GM23338 (cell line): ENCODE measurements at regions not wholly inside any gene's neighbourhood (a gene's known extent, or its start where the extent isn't known, plus 50 kb on each side); places are given as distances from the start of the nearest gene placed in this dataset.

Experiments
- CREB1 ChIP-seq: fragments of 250-450 bp; sonication (Bioruptor Pico); IDR thresholded peaks from 2 replicates; pipeline ENCODE4 v1.5.0; 2020; ENCODE audit warnings: low read depth, mild to moderate bottlenecking, moderate library complexity
- EZH2 ChIP-seq: fragments of 200-600 bp; sonication (generic); IDR thresholded peaks from one replicate; pipeline ENCODE4 v1.8.0; 2017; ENCODE audit warnings: antibody characterized with exemption, mild to moderate bottlenecking, low read depth; ENCODE audit not compliant: unreplicated experiment
- EZH2phosphoT487 ChIP-seq: fragments of 200-600 bp; sonication (generic); IDR thresholded peaks from one replicate; pipeline ENCODE4 v1.8.1; 2018; ENCODE audit warnings: antibody characterized with exemption; ENCODE audit not compliant: unreplicated experiment
- JUNB ChIP-seq: IDR thresholded peaks from one replicate; pipeline ENCODE4 v1.6.1; 2016; ENCODE audit warnings: antibody characterized with exemption; ENCODE audit not compliant: unreplicated experiment
- NANOG ChIP-seq: IDR thresholded peaks from 2 replicates; pipeline ENCODE4 v1.6.1; 2016; ENCODE audit warnings: antibody characterized with exemption, borderline replicate concordance
- POLR2AphosphoS5 ChIP-seq: IDR thresholded peaks from 2 replicates; pipeline ENCODE4 v1.6.1; 2016; ENCODE audit warnings: antibody characterized with exemption, low read depth
- STAT1 ChIP-seq: IDR thresholded peaks from one replicate; pipeline ENCODE4 v1.6.1; 2016; ENCODE audit warnings: antibody characterized with exemption; ENCODE audit not compliant: unreplicated experiment
- TF ChIP-seq, protein P1 (sequence below), 2 experiments: fragments of 200-600 bp in 1 of 2; sonication (generic) in 1 of 2; conservative IDR thresholded peaks; 2 replicates each; pipeline versions ENCODE4 v1.5.1 to v1.6.1; 2016 to 2017; ENCODE audit warnings: antibody characterized with exemption in 2 of 2, low read depth in 2 of 2, mild to moderate bottlenecking in 2 of 2, moderate library complexity in 1 of 2
- TF ChIP-seq, protein P2 (sequence below): IDR thresholded peaks from one replicate; pipeline ENCODE4 v1.6.1; 2018; ENCODE audit warnings: antibody characterized with exemption; ENCODE audit not compliant: unreplicated experiment
- TF ChIP-seq, protein P3 (sequence below): fragments of 250-450 bp; sonication (Bioruptor Pico); IDR thresholded peaks from 2 replicates; pipeline ENCODE4 v1.5.0; 2020; ENCODE audit warnings: mild to moderate bottlenecking, moderate library complexity

DNA sequence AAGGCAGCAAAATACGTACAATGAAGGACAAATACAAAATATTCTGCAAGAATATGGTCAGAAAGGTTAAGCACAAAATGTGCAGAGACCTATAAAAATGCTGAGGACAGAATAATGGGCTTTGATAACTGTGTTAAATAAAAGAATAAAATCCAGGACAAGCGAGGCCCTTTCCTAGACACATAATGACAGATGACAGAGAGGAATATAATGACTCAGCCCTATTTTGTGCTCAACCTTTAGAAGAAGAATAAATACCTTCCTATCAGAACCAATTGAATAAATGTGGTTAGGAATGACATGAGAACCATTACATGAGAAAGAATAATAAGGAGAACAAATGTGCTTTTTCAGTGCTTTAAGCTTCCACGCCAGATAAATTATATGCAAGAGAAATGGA lies 178.0 kb downstream of the TEX13C start:
- TF ChIP-seq STAT1 = no peak
- no peak for TF ChIP-seq EZH2
- TF ChIP-seq, protein P1, sequence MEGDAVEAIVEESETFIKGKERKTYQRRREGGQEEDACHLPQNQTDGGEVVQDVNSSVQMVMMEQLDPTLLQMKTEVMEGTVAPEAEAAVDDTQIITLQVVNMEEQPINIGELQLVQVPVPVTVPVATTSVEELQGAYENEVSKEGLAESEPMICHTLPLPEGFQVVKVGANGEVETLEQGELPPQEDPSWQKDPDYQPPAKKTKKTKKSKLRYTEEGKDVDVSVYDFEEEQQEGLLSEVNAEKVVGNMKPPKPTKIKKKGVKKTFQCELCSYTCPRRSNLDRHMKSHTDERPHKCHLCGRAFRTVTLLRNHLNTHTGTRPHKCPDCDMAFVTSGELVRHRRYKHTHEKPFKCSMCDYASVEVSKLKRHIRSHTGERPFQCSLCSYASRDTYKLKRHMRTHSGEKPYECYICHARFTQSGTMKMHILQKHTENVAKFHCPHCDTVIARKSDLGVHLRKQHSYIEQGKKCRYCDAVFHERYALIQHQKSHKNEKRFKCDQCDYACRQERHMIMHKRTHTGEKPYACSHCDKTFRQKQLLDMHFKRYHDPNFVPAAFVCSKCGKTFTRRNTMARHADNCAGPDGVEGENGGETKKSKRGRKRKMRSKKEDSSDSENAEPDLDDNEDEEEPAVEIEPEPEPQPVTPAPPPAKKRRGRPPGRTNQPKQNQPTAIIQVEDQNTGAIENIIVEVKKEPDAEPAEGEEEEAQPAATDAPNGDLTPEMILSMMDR (conservative IDR thresholded peaks at IDR 0.05; ENCODE audit: low read depth in 2 of 2) = no peak
- no peak for TF ChIP-seq EZH2phosphoT487
- TF ChIP-seq POLR2AphosphoS5 = no peak
- TF ChIP-seq, protein P2, sequence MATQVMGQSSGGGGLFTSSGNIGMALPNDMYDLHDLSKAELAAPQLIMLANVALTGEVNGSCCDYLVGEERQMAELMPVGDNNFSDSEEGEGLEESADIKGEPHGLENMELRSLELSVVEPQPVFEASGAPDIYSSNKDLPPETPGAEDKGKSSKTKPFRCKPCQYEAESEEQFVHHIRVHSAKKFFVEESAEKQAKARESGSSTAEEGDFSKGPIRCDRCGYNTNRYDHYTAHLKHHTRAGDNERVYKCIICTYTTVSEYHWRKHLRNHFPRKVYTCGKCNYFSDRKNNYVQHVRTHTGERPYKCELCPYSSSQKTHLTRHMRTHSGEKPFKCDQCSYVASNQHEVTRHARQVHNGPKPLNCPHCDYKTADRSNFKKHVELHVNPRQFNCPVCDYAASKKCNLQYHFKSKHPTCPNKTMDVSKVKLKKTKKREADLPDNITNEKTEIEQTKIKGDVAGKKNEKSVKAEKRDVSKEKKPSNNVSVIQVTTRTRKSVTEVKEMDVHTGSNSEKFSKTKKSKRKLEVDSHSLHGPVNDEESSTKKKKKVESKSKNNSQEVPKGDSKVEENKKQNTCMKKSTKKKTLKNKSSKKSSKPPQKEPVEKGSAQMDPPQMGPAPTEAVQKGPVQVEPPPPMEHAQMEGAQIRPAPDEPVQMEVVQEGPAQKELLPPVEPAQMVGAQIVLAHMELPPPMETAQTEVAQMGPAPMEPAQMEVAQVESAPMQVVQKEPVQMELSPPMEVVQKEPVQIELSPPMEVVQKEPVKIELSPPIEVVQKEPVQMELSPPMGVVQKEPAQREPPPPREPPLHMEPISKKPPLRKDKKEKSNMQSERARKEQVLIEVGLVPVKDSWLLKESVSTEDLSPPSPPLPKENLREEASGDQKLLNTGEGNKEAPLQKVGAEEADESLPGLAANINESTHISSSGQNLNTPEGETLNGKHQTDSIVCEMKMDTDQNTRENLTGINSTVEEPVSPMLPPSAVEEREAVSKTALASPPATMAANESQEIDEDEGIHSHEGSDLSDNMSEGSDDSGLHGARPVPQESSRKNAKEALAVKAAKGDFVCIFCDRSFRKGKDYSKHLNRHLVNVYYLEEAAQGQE = no peak
- no peak for TF ChIP-seq JUNB
- TF ChIP-seq, protein P3, sequence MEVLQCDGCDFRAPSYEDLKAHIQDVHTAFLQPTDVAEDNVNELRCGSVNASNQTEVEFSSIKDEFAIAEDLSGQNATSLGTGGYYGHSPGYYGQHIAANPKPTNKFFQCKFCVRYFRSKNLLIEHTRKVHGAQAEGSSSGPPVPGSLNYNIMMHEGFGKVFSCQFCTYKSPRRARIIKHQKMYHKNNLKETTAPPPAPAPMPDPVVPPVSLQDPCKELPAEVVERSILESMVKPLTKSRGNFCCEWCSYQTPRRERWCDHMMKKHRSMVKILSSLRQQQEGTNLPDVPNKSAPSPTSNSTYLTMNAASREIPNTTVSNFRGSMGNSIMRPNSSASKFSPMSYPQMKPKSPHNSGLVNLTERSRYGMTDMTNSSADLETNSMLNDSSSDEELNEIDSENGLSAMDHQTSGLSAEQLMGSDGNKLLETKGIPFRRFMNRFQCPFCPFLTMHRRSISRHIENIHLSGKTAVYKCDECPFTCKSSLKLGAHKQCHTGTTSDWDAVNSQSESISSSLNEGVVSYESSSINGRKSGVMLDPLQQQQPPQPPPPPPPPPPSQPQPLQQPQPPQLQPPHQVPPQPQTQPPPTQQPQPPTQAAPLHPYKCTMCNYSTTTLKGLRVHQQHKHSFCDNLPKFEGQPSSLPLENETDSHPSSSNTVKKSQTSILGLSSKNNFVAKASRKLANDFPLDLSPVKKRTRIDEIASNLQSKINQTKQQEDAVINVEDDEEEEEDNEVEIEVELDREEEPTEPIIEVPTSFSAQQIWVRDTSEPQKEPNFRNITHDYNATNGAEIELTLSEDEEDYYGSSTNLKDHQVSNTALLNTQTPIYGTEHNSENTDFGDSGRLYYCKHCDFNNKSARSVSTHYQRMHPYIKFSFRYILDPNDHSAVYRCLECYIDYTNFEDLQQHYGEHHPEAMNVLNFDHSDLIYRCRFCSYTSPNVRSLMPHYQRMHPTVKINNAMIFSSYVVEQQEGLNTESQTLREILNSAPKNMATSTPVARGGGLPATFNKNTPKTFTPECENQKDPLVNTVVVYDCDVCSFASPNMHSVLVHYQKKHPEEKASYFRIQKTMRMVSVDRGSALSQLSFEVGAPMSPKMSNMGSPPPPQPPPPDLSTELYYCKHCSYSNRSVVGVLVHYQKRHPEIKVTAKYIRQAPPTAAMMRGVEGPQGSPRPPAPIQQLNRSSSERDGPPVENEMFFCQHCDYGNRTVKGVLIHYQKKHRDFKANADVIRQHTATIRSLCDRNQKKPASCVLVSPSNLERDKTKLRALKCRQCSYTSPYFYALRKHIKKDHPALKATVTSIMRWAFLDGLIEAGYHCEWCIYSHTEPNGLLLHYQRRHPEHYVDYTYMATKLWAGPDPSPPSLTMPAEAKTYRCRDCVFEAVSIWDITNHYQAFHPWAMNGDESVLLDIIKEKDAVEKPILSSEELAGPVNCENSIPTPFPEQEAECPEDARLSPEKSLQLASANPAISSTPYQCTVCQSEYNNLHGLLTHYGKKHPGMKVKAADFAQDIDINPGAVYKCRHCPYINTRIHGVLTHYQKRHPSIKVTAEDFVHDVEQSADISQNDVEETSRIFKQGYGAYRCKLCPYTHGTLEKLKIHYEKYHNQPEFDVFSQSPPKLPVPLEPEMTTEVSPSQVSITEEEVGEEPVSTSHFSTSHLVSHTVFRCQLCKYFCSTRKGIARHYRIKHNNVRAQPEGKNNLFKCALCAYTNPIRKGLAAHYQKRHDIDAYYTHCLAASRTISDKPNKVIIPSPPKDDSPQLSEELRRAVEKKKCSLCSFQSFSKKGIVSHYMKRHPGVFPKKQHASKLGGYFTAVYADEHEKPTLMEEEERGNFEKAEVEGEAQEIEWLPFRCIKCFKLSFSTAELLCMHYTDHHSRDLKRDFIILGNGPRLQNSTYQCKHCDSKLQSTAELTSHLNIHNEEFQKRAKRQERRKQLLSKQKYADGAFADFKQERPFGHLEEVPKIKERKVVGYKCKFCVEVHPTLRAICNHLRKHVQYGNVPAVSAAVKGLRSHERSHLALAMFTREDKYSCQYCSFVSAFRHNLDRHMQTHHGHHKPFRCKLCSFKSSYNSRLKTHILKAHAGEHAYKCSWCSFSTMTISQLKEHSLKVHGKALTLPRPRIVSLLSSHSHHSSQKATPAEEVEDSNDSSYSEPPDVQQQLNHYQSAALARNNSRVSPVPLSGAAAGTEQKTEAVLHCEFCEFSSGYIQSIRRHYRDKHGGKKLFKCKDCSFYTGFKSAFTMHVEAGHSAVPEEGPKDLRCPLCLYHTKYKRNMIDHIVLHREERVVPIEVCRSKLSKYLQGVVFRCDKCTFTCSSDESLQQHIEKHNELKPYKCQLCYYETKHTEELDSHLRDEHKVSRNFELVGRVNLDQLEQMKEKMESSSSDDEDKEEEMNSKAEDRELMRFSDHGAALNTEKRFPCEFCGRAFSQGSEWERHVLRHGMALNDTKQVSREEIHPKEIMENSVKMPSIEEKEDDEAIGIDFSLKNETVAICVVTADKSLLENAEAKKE (CRISPR knock-in tag) = no peak
- no peak for TF ChIP-seq NANOG
- no peak for TF ChIP-seq CREB1 (CRISPR knock-in tag)
